A549 (cell line): ENCODE measurements at regions not wholly inside any gene's neighbourhood (a gene's known extent, or its start where the extent isn't known, plus 50 kb on each side); places are given as distances from the start of the nearest gene placed in this dataset.
"Not testable (repeated sequence)": the region's sequence is repeated elsewhere in the genome, so short reads cannot be mapped to it uniquely, and the experiment has no call there.

Source experiments
- ATAC-seq, 2 experiments: fragments of 200-7000 bp in 1 of 2; fragments of >200 bp in 1 of 2; cut with Nextera tagmentation in 1 of 2; cut with Tn5 transposase in 1 of 2; 3 replicates each; pipeline versions ENCODE4 v1.8.0 to v1.9.1; 2018 to 2020; ENCODE audit warnings: mild to moderate bottlenecking in 1 of 2, moderate library complexity in 1 of 2
- CTCF ChIA-PET: fragments of 300-600 bp; sonication (Branson Sonifier 250); formaldehyde crosslinking; extraction: SDS; loops from one replicate; lab custom pipeline; 2021; ENCODE audit warnings: antibody characterized with exemption, inconsistent platforms; lab: Yijun Ruan, JAX
- POLR2A ChIA-PET: fragments of 350-600 bp; formaldehyde crosslinking; extraction: SDS; loops from one replicate; lab custom pipeline; 2021; ENCODE audit warnings: antibody characterized with exemption, inconsistent platforms; lab: Yijun Ruan, JAX
- DNase-seq, 2 experiments: peaks; one replicate each; pipeline versions ENCODE4 v3.0.0 to v3.0.0-alpha.2; 2011 to 2016; ENCODE audit warnings: low read depth in 1 of 2, low spot score in 1 of 2
- FAIRE-seq: peaks from 2 replicates; lab custom pipeline; 2011; peaks lifted over from hg19 to GRCh38; lab: Jason Lieb, UNC
- H3K27ac ChIP-seq, 2 experiments: fragments of >200 bp; sonication (Bioruptor Twin); formaldehyde crosslinking; 3 replicates each; pipeline ENCODE4 v1.5.1; 2016 to 2017
- H3K4me1 ChIP-seq: fragments of >200 bp; sonication (Bioruptor Twin); formaldehyde crosslinking; 3 replicates; pipeline ENCODE4 v1.6.1; 2016
- H3K4me2 ChIP-seq: fragments of >200 bp; sonication (Bioruptor Twin); formaldehyde crosslinking; 3 replicates; pipeline ENCODE4 v1.6.1; 2016
- H3K4me3 ChIP-seq: fragments of >200 bp; sonication (Bioruptor Twin); formaldehyde crosslinking; 3 replicates; pipeline ENCODE4 v1.5.1; 2016
- H3K9me3 ChIP-seq: fragments of >200 bp; sonication (Bioruptor Twin); formaldehyde crosslinking; 3 replicates; pipeline ENCODE4 v1.6.1; 2016
- POLR2A ChIP-seq: IDR thresholded peaks from 2 replicates; pipeline ENCODE4 v1.6.1; 2012; ENCODE audit warnings: mild to moderate bottlenecking, low read length
- WGBS: methylation state at CpG from one replicate; pipeline ENCODE4 v1.1.6; 2017; ENCODE audit errors: missing lambda C conversion rate; 5-methylcytosine and 5-hydroxymethylcytosine counted together

DNA sequence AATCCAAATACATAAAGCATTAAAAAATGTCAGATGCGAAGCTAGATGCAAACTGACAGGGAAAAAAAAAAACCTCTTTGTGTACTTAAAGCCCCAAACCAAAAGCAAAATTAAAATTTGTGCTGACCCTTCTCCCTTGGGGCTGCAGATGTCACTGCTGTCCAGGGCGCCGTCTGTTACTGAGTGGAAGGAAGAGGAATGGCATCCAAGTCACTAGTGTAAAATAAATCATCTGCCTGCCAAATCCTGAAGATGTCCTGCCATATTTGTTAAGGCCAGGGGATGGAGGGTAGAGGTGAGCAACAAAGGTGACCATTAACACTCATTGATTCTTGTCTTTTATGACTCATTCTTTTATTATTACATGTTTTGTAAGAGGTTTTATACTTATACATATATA is 126.6 kb upstream of the ERV3-1 start:
- H3K27ac ChIP-seq, CTCF ChIA-PET, FAIRE-seq, H3K4me2 ChIP-seq, H3K4me1 ChIP-seq, DNase-seq, H3K9me3 ChIP-seq, H3K4me3 ChIP-seq, POLR2A ChIA-PET: not testable (repeated sequence)
- WGBS = no CpG with 5 or more reads among the region's 3 CpGs
- peak; percentile 38 to 68; a peak in 4 of 6 replicates for ATAC-seq

DNA sequence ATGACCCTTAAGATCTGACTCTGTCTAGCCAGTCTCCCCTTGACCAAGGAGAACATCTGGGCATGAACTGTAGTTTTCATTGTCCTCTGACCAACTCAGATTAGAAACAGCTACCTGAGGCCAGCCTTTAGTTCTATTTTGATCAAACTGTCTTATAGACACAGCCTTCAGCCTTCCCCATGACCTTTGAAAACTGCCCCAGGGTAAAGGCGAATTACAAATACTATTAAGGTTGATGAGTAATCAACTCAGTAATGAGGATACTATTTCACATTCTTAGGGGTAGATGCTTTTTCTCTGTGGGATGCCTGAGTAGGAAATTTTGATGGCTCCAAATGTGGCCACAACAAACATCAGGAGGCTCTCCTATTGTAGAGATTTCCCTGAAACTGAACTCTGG is 125.8 kb upstream of the ERV3-1 start:
- WGBS = no CpG with 5 or more reads among the region's 1 CpG
- POLR2A ChIA-PET, DNase-seq, H3K4me1 ChIP-seq, H3K27ac ChIP-seq, CTCF ChIA-PET, H3K9me3 ChIP-seq, ATAC-seq, FAIRE-seq, H3K4me2 ChIP-seq, H3K4me3 ChIP-seq: not testable (repeated sequence)

DNA sequence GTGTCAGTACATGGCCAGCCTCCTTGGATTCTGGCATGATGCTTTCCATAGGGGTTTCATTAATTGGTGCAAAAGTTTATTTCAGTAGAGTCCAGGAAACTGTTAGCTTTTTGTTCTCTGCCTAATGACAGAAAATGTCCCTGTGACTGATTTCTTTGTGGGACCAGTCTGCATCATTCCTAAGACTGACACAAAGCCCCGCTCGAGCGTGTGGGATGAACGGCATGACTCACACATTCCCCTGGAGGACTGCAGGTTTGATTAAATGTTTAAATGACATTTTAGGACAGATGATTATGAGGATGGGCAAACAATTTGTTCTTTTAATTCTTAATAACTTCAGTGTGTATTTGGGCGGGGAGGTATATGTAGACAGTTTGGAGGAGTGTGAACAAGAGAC is 120.9 kb upstream of the ERV3-1 start:
- H3K9me3 ChIP-seq, FAIRE-seq, H3K27ac ChIP-seq, POLR2A ChIA-PET, H3K4me1 ChIP-seq, H3K4me2 ChIP-seq, CTCF ChIA-PET, H3K4me3 ChIP-seq, DNase-seq, ATAC-seq: not testable (repeated sequence)
- no CpG with 5 or more reads among the region's 5 CpGs for WGBS

DNA sequence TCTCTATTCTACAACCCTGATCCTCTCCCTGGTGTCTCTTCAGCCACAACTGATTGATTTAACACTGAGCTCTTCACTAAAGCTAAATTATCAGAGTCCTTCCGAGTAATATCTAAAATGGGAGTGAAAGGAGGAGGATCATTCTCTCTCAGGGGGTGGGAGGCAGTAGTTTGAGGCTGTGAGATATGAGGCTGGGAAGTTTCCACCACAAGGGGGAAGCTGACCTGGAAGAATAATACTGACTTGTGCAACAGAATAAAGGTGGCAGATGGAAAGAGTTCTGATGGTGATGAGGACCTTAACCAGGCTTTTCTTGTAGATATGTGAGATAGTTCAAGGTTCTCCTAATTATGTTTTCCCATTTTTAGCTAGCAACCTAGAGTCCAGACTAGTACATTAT is 118.1 kb upstream of the ERV3-1 start:
- WGBS = no CpG with 5 or more reads among the region's 1 CpG

DNA sequence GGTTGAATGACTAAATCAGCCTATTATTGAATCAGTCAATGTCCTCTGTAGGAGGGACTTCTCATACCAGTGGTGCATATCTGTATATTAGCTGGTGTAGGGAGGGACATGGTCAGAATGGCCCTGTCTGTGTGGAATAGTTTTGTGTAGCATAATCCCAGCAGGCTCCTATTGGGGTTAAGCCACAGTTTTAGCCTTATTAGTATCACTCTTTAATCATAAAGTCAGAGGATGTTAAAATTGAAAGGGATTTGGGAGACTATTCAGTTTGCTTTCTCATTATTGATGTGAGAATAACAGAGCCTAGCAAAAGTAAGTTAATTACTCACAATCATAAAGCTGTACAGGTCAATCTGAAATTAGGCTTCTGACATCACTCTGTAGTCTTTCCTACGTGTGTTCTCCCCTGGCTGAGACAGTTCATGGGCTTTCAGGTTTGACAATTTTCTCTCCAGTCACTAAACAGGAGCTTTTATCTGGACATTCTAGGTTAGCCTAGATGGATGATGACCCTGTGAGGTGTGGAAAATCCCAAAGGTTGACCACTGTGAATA is 99.2 kb upstream of the ERV3-1 start:
- CTCF ChIA-PET, H3K4me1 ChIP-seq, H3K4me3 ChIP-seq, H3K27ac ChIP-seq, ATAC-seq, POLR2A ChIA-PET, H3K9me3 ChIP-seq, H3K4me2 ChIP-seq, DNase-seq, FAIRE-seq: not testable (repeated sequence)
- WGBS = 86% methylated on average over 1 of the region's 1 CpG

More for the DNA sequence above, 118.1 kb upstream of the ERV3-1 start:
- peak in 1 of 2 experiments; percentile 47; a peak in 2 of 6 replicates for ATAC-seq
- FAIRE-seq, DNase-seq, H3K4me3 ChIP-seq, CTCF ChIA-PET, H3K27ac ChIP-seq, H3K4me1 ChIP-seq, POLR2A ChIA-PET, H3K4me2 ChIP-seq, H3K9me3 ChIP-seq: not testable (repeated sequence)

DNA sequence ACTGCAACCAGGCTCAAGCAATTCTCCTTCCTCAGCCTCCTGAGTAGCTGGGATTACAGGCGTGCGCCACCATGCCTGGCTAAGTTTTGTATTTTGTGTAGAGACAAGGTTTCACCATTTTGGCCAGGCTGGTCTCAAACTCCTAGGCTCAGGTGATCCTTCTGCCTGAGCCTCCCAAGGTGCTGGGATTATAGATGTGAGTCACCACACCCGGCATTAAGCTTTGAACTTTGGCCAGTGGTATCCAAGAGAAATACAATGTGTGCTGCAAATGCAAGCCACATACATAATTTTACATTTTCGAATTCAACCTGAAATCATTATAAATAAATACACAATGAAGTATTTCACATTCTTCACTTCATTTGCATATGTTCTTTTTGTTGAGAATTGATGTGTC is 94.0 kb upstream of the ERV3-1 start:
- ATAC-seq, H3K9me3 ChIP-seq, H3K4me3 ChIP-seq, H3K27ac ChIP-seq, H3K4me1 ChIP-seq, POLR2A ChIA-PET, CTCF ChIA-PET, DNase-seq, FAIRE-seq, H3K4me2 ChIP-seq: not testable (repeated sequence)
- WGBS = 80% methylated on average over 4 of the region's 4 CpGs

DNA sequence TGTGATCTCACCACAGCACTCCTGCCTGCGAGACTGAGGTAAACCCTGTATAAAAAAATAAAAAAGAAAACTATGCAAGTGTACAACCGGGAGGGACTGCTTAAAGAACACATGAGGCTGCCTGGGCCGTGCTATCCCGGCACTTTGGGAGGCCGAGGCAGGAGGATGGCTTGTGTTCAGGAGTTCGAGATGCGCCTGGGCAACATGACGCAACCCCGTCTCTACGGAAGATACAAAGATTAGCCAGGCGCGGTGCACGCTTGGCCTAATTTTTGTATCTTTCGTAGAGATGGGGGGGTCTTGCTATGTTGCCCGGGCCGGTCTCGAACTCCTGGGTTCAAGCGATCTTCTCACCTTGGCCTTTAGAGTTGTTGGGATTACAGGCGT is 75.2 kb upstream of the ERV3-1 start:
- CTCF ChIA-PET, FAIRE-seq, ATAC-seq, POLR2A ChIA-PET, DNase-seq, H3K9me3 ChIP-seq, H3K4me1 ChIP-seq: not testable (repeated sequence)
- peak overlapping the region; percentile 50 for H3K4me3 ChIP-seq
- WGBS = 88% methylated on average over 19 of the region's 19 CpGs
- peak overlapping the region; percentile 26; the same call in 1 of the 3 replicates for H3K4me2 ChIP-seq
- H3K27ac ChIP-seq = peak overlapping the region; percentile 48 to 68; a peak in 1 of 6 replicates

DNA sequence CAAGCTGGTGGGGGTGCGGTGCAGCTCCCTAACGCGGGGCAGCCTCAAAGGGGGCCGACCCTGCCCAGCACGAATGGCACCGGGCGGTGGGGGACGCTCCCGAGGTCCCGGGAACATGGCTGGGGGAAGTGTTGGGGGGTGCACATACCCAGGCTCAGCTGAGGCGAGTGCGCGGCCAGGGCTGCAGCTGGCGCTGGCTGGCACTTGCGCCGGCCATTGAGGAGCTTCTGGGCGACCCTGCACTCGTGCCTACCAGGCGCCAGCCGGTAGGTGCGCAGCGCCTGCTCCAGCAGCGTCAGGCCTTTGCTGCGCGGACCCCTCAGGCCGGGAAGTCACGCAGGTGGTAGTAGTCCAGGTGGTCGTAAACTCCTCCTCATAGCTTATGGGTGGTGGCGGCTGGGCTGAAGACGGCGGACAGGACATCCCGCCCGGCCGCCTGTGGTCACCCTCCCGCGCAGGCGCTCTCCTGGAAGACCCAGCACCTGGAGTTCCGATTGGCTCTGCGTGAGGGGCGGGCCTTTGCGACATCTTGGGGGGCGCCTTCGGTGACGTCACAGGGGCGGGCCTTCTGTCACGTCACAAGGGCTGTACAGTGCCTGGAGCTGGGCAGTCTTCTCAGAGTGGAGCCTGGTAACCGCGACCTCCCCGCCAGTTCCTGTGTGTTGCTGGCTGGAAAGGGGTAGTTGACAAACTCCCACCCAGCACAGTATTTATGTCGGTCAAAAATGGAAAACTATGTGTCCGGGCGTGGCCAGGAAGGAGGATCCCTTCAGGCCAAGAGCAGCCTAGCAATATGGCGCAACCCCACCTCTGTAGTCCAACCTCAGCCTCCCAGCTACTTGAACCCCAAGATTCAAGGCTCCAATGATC is 74.5 kb upstream of the ERV3-1 start:
- CTCF ChIA-PET, H3K9me3 ChIP-seq, POLR2A ChIA-PET, H3K4me1 ChIP-seq, FAIRE-seq: not testable (repeated sequence)
- H3K4me2 ChIP-seq = peak overlapping the region; percentile 30; the same call in 1 of the 3 replicates
- H3K4me3 ChIP-seq = peak overlapping the region; percentile 50
- TF ChIP-seq POLR2A = peak; percentile 40
- DNase-seq (peak; percentile 31 to 88), ATAC-seq (peak; percentile 94 to 99)
- 65% methylated on average over 6 of the region's 53 CpGs for WGBS
- peak overlapping the region; percentile 58 to 81 for H3K27ac ChIP-seq

DNA sequence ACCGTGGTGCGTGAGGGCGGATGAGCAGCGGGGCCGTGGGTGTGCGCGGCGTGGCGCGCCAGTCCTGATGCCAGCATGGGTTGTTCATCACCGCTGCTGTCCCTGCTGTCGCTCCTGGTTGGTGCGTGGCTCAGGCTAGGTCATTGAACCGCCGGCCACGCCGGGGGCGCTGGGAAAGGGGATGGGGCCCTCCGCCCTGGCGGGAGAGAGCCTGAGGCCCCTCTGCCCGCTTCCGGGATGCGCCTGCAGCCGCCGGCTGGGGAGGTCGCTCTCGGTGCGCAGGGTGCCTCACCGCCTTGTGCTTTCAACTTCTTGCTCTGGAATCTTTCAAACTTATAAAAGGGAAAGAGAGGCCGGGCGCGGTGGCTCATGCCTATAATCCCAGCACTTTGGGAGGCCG is 68.5 kb upstream of the ERV3-1 start:
- ATAC-seq, H3K4me3 ChIP-seq, FAIRE-seq, H3K9me3 ChIP-seq, CTCF ChIA-PET, POLR2A ChIA-PET, H3K4me1 ChIP-seq, H3K27ac ChIP-seq, DNase-seq, H3K4me2 ChIP-seq: not testable (repeated sequence)
- 97% methylated on average over 17 of the region's 33 CpGs for WGBS

DNA sequence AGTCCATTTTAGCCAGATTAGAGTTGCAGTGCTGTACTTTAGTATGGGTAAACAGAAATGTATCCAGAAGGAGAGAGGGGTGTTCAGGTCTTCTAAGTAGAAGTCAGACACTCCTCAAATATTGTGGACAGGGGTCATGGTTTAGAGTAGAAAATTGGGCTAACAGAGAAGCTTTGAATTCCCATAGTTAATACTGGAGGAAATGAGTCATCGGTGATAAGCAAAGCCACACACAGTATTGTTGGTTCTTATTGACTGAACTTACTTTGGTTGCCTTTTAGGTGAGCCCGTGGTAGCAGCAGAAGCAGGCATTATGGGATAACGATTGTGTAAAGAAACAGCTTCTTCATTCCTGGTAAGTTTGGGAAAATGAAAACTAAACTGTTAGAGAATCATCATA is 66.7 kb upstream of the ERV3-1 start:
- POLR2A ChIA-PET, FAIRE-seq, DNase-seq, H3K4me1 ChIP-seq, H3K9me3 ChIP-seq, H3K4me2 ChIP-seq, H3K27ac ChIP-seq, H3K4me3 ChIP-seq, ATAC-seq: not testable (repeated sequence)
- WGBS = 33% methylated on average over 2 of the region's 3 CpGs
- CTCF ChIA-PET = interaction anchor here (0.7 kb wide), 1 partner anchor 392 kb away, joined by 3 read pairs; no protein-coding TSS in a partner anchor

DNA sequence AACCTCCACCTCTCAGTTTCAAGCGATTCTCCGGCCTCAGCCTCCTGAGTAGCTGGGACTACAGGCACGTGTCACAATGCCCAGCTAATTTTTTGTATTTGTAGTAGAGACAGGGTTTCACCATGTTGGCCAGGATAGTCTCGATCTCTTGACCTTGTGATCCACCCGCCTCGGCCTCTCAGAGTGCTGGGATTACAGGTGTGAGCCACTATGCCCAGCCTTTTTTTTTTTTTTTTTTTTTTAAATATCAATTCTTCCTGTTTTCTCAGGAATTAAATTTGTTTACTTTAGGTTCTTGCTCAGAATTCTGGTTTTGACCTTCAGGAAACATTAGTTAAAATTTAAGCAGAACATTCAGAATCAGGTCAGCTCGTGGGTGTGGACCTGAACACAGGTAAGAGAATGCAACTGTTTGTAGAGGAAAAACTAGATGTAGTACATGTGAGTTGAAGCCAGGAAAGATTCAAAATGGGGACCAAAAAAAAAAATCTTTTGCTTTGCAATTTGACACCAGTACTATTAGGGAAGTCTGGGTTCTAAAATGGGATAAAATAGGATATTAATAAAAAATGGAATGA is 65.5 kb upstream of the ERV3-1 start:
- ATAC-seq, H3K4me3 ChIP-seq, H3K27ac ChIP-seq, FAIRE-seq, H3K4me1 ChIP-seq, DNase-seq, H3K4me2 ChIP-seq, H3K9me3 ChIP-seq, POLR2A ChIA-PET: not testable (repeated sequence)
- WGBS = 90% methylated on average over 7 of the region's 7 CpGs
- CTCF ChIA-PET = interaction anchor here (0.7 kb wide), 1 partner anchor 106 kb away, joined by 6 read pairs; no protein-coding TSS in a partner anchor
